H1 (cell line): ENCODE measurements at regions not wholly inside any gene's neighbourhood (a gene's known extent, or its start where the extent isn't known, plus 50 kb on each side); places are given as distances from the start of the nearest gene placed in this dataset.

ENCODE experiments used
- CTCF ChIA-PET: fragments of 300-600 bp; sonication (Branson Sonifier 250); formaldehyde crosslinking; loops from one replicate; lab custom pipeline; 2021; ENCODE audit not compliant: partially characterized antibody; lab: Charles Lee
- POLR2A ChIA-PET: fragments of 300-600 bp; sonication (Branson Sonifier 250); formaldehyde crosslinking; loops from one replicate; lab custom pipeline; 2021; ENCODE audit warnings: inconsistent platforms; ENCODE audit not compliant: partially characterized antibody; lab: Charles Lee
- DNase-seq, 2 experiments: peaks; one replicate each; pipeline versions ENCODE4 v3.0.0 to v3.0.0-alpha.2; 2010 to 2022; ENCODE audit warnings: low spot score in 2 of 2, low read depth in 1 of 2, mixed read lengths in 1 of 2
- FAIRE-seq: peaks from 2 replicates; lab custom pipeline; 2011; peaks lifted over from hg19 to GRCh38; lab: Jason Lieb, UNC
- H2AFZ ChIP-seq: 2 replicates; pipeline ENCODE4 v1.8.1; 2012; ENCODE audit warnings: low read length, inconsistent platforms
- H2AK5ac ChIP-seq: 2 replicates; pipeline ENCODE4 v1.6.1; 2013; ENCODE audit warnings: low read depth, low read length
- H2BK120ac ChIP-seq: replicated peaks from 2 replicates; pipeline ENCODE3; 2013; ENCODE audit warnings: low read depth, low read length, inconsistent platforms
- H2BK12ac ChIP-seq: 2 replicates; pipeline ENCODE4 v1.6.1; 2013; ENCODE audit warnings: low read depth, low read length
- H2BK15ac ChIP-seq: 2 replicates; pipeline ENCODE4 v1.6.1; 2013; ENCODE audit warnings: low read length
- H2BK20ac ChIP-seq: 2 replicates; pipeline ENCODE4 v1.6.1; 2013; ENCODE audit warnings: low read length
- H2BK5ac ChIP-seq: 2 replicates; pipeline ENCODE4 v1.6.1; 2013; ENCODE audit warnings: low read depth, low read length
- H3K14ac ChIP-seq: 2 replicates; pipeline ENCODE4 v1.6.1; 2013; ENCODE audit warnings: inconsistent platforms; ENCODE audit not compliant: insufficient read length
- H3K18ac ChIP-seq: 2 replicates; pipeline ENCODE4 v1.6.1; 2013; ENCODE audit warnings: low read length; ENCODE audit errors: extremely low read depth
- H3K23ac ChIP-seq: 2 replicates; pipeline ENCODE4 v1.6.1; 2013; ENCODE audit warnings: inconsistent platforms; ENCODE audit not compliant: insufficient read length
- H3K23me2 ChIP-seq: 2 replicates; pipeline ENCODE4 v1.6.1; 2013; ENCODE audit warnings: low read depth, low read length
- H3K27ac ChIP-seq: 2 replicates; pipeline ENCODE4 v1.6.1; 2011; ENCODE audit warnings: low read depth, low read length, inconsistent platforms
- H3K27me3 ChIP-seq, 4 experiments: replicated peaks in 1 of 4; 1 replicate in 1 of 4; 2 replicates in 3 of 4; pipeline versions ENCODE4 v1.6.1 to v1.8.1; 2011 to 2013; ENCODE audit warnings: low read length in 3 of 4, mild to moderate bottlenecking in 3 of 4, inconsistent platforms in 2 of 4, mixed read lengths in 2 of 4, moderate library complexity in 1 of 4; ENCODE audit not compliant: control insufficient read depth in 3 of 4, insufficient read depth in 3 of 4; ENCODE audit errors: extremely low read depth in 1 of 4
- H3K36me3 ChIP-seq, 4 experiments: 2 replicates each; pipeline versions ENCODE4 v1.6.1 to v1.8.1; 2011 to 2013; ENCODE audit warnings: mild to moderate bottlenecking in 4 of 4, low read length in 3 of 4, moderate library complexity in 2 of 4, control low read depth in 1 of 4, inconsistent platforms in 1 of 4; ENCODE audit not compliant: insufficient read depth in 4 of 4, control insufficient read depth in 2 of 4
- H3K4ac ChIP-seq: replicated peaks from 2 replicates; pipeline ENCODE3; 2013; ENCODE audit warnings: low read length, low read depth, mixed read lengths, inconsistent platforms; ENCODE audit not compliant: insufficient read length
- H3K4me1 ChIP-seq, 4 experiments: replicated peaks in 1 of 4; 1 replicate in 1 of 4; 2 replicates in 3 of 4; pipeline versions ENCODE4 v1.6.1 to v1.8.1; 2011 to 2013; ENCODE audit warnings: low read length in 3 of 4, inconsistent platforms in 2 of 4, mixed read lengths in 1 of 4; ENCODE audit not compliant: insufficient read depth in 4 of 4, control insufficient read depth in 3 of 4
- H3K4me2 ChIP-seq, 2 experiments: 2 replicates each; pipeline versions ENCODE4 v1.6.1 to v1.8.1; 2011 to 2013; ENCODE audit warnings: low read depth in 2 of 2, low read length in 2 of 2, control low read depth in 1 of 2, inconsistent platforms in 1 of 2, mild to moderate bottlenecking in 1 of 2; ENCODE audit not compliant: insufficient read depth in 1 of 2
- H3K4me3 ChIP-seq, 4 experiments: fragments of 200-600, 300-600 bp in 1 of 4; sonication (generic), shearing (Covaris generic), sonication (Bioruptor Twin) in 1 of 4; 2 replicates each; pipeline versions ENCODE4 v1.5.1 to v1.8.1; 2011 to 2016; ENCODE audit warnings: low read length in 4 of 4, low read depth in 3 of 4, control low read depth in 2 of 4, inconsistent platforms in 2 of 4, mild to moderate bottlenecking in 2 of 4, mixed read lengths in 1 of 4, moderate library complexity in 1 of 4; ENCODE audit not compliant: insufficient read depth in 2 of 4; ENCODE audit errors: extremely low read depth in 1 of 4
- H3K56ac ChIP-seq: replicated peaks from 2 replicates; pipeline ENCODE3; 2013; ENCODE audit warnings: low read depth, mild to moderate bottlenecking, mixed read lengths, low read length, inconsistent platforms; ENCODE audit not compliant: insufficient read length
- H3K79me1 ChIP-seq: 2 replicates; pipeline ENCODE4 v1.6.1; 2013; ENCODE audit warnings: low read depth, low read length, control low read depth
- H3K79me2 ChIP-seq, 2 experiments: 2 replicates each; pipeline versions ENCODE4 v1.6.1 to v1.8.1; 2012 to 2013; ENCODE audit warnings: low read length in 2 of 2, mild to moderate bottlenecking in 2 of 2, inconsistent platforms in 1 of 2; ENCODE audit not compliant: insufficient read depth in 2 of 2, control insufficient read depth in 1 of 2
- H3K9ac ChIP-seq, 4 experiments: replicated peaks in 1 of 4; 1 replicate in 1 of 4; 2 replicates in 3 of 4; pipeline versions ENCODE4 v1.6.1 to v1.8.1; 2011 to 2013; ENCODE audit warnings: low read depth in 3 of 4, low read length in 3 of 4, control low read depth in 2 of 4, mild to moderate bottlenecking in 2 of 4, moderate library complexity in 2 of 4, inconsistent platforms in 1 of 4; ENCODE audit errors: extremely low read depth in 1 of 4
- H3K9me3 ChIP-seq, 2 experiments: 2 replicates each; pipeline versions ENCODE4 v1.6.1 to v1.8.1; 2012 to 2013; ENCODE audit warnings: mild to moderate bottlenecking in 2 of 2, moderate library complexity in 2 of 2, control low read depth in 1 of 2, inconsistent platforms in 1 of 2, low read depth in 1 of 2, low read length in 1 of 2, mixed read lengths in 1 of 2; ENCODE audit not compliant: insufficient read depth in 2 of 2
- H4K20me1 ChIP-seq, 2 experiments: replicated peaks in 1 of 2; 2 replicates each; pipeline versions ENCODE3 to v1.8.1; 2011 to 2013; ENCODE audit warnings: inconsistent platforms in 2 of 2, low read length in 2 of 2, mild to moderate bottlenecking in 1 of 2; ENCODE audit not compliant: insufficient read depth in 2 of 2, control insufficient read depth in 1 of 2
- H4K5ac ChIP-seq: 2 replicates; pipeline ENCODE4 v1.6.1; 2013; ENCODE audit warnings: low read length, low read depth, mixed read lengths, inconsistent platforms; ENCODE audit not compliant: insufficient read length
- H4K8ac ChIP-seq: 2 replicates; pipeline ENCODE4 v1.8.0; 2013; ENCODE audit warnings: mild to moderate bottlenecking, moderate library complexity, low read length, inconsistent platforms; ENCODE audit not compliant: insufficient read depth; ENCODE audit errors: extremely low read depth
- H4K91ac ChIP-seq: replicated peaks from 2 replicates; pipeline ENCODE3; 2013; ENCODE audit warnings: low read length, mixed read lengths, inconsistent platforms; ENCODE audit not compliant: insufficient read length
- ASH2L ChIP-seq: fragments of 200-600, 300-600 bp; sonication (generic); IDR thresholded peaks from one replicate; pipeline ENCODE4 v1.7.1; 2017; ENCODE audit warnings: low read length
- BRCA1 ChIP-seq: IDR thresholded peaks from 2 replicates; pipeline ENCODE4 v1.6.1; 2012; ENCODE audit warnings: low read depth, low read length, improper control_type of control experiment
- MAFK ChIP-seq: IDR thresholded peaks from 2 replicates; pipeline ENCODE4 v1.6.1; 2012; ENCODE audit warnings: low read depth, mild to moderate bottlenecking, improper control_type of control experiment, low read length
- SAP30 ChIP-seq: fragments of 300-600 bp; sonication (generic); IDR thresholded peaks from 2 replicates; pipeline ENCODE4 v1.7.1; 2012; ENCODE audit warnings: low read length, moderate library complexity, mild to moderate bottlenecking, inconsistent platforms; ENCODE audit not compliant: insufficient read depth, insufficient replicate concordance
- SIRT6 ChIP-seq: IDR thresholded peaks from one replicate; pipeline ENCODE4 v1.7.1; 2012; ENCODE audit warnings: low read length, inconsistent platforms
- SIX5 ChIP-seq: IDR thresholded peaks from 2 replicates; pipeline ENCODE4 v1.6.1; 2011; ENCODE audit warnings: mild to moderate bottlenecking, low read depth, low read length
- SRF ChIP-seq: IDR thresholded peaks from 2 replicates; pipeline ENCODE4 v1.6.1; 2011; ENCODE audit warnings: mild to moderate bottlenecking, low read depth, low read length, moderate library complexity
- WGBS, 2 experiments: shearing (Covaris generic) in 1 of 2; methylation state at CpG; one replicate each; pipeline versions ENCODE4 v1.1.6 to v1.1.7; 2013 to 2015; ENCODE audit warnings: low lambda C conversion rate in 2 of 2, mixed read lengths in 2 of 2, inconsistent platforms in 1 of 2, low coverage in 1 of 2, missing lambda C conversion rate in 1 of 2; ENCODE audit not compliant: insufficient replicate concordance in 2 of 2, insufficient coverage in 1 of 2, insufficient read length in 1 of 2; ENCODE audit errors: extremely low coverage in 1 of 2, missing lambda C conversion rate in 1 of 2; 5-methylcytosine and 5-hydroxymethylcytosine counted together

DNA sequence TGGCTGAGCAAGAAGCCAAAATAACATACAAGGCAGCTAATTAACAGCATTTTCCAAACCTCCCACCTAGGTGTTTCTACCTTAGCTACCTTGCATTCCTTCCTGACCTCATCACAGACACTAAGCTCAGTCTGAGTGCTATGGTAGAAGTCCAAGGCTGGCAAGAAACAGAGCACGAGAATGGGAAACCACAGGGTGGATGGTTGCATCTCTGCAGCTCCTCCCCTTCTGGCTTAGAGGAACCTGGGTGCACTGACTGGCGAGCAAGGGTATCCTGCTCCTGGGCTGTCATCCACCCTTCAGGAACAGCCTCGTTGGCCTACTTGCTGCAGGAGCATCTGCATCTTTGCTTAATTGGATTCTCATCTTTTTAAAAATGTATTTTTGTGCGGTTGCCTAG, 73.1 kb upstream of the KIRREL3 start:
- H3K14ac ChIP-seq: no peak overlapping the region
- no peak overlapping the region for H3K4me3 ChIP-seq
- H3K9ac ChIP-seq: no peak overlapping the region
- CTCF ChIA-PET: interaction anchor here (0.7 to 4.5 kb wide), 26 partner anchors 9 to 593 kb away, joined by 3 to 34 read pairs (median 4); partner anchors contain the start of gene KIRREL3
- POLR2A ChIA-PET: interaction anchor here (0.6 kb wide), 1 partner anchor 62 kb away, joined by 3 read pairs; no protein-coding TSS in a partner anchor
- H3K9me3 ChIP-seq: no peaks in the 10 kb centered on the region
- H3K4me1 ChIP-seq: no peaks in the 10 kb centered on the region
- no peak for FAIRE-seq
- no peak for TF ChIP-seq MAFK
- TF ChIP-seq ASH2L: no peak
- TF ChIP-seq SIX5: no peak
- no peak for TF ChIP-seq SAP30
- TF ChIP-seq BRCA1: no peak
- no peak for TF ChIP-seq SIRT6
- TF ChIP-seq SRF: no peak
- no peaks in the 10 kb centered on the region for H3K23me2 ChIP-seq
- H3K36me3 ChIP-seq: no peaks in the 10 kb centered on the region
- no peak overlapping the region for H2AFZ ChIP-seq
- H4K8ac ChIP-seq: no peak overlapping the region
- H3K56ac ChIP-seq: no peak overlapping the region
- no peak overlapping the region for H2BK12ac ChIP-seq
- H2BK120ac ChIP-seq: no peak overlapping the region
- H3K27ac ChIP-seq: no peak overlapping the region
- H3K79me1 ChIP-seq: no peaks in the 10 kb centered on the region
- no peak overlapping the region for H2BK5ac ChIP-seq
- H2BK15ac ChIP-seq: no peak overlapping the region
- no peak for DNase-seq
- no peak overlapping the region for H4K5ac ChIP-seq
- H4K91ac ChIP-seq: no peak overlapping the region
- no peak overlapping the region for H3K23ac ChIP-seq
- no peaks in the 10 kb centered on the region for H3K27me3 ChIP-seq
- H3K4me2 ChIP-seq: no peak overlapping the region
- H4K20me1 ChIP-seq: no peaks in the 10 kb centered on the region
- no peaks in the 10 kb centered on the region for H3K79me2 ChIP-seq
- WGBS, 2 experiments: 90% methylated on average over 4 of the region's 4 CpGs; no CpG with 5 or more reads in 1 of the 2 experiments
- no peak overlapping the region for H3K18ac ChIP-seq
- H2AK5ac ChIP-seq: no peak overlapping the region
- no peak overlapping the region for H2BK20ac ChIP-seq
- H3K4ac ChIP-seq: no peak overlapping the region
